NCI-H1048 (cell line): ENCODE measurements at regions not wholly inside any gene's neighbourhood (a gene's known extent, or its start where the extent isn't known, plus 50 kb on each side); places are given as distances from the start of the nearest gene placed in this dataset.

ENCODE experiments used
- DNase-seq: peaks from one replicate; lab custom pipeline; 2025; lab: John Stamatoyannopoulos, UW

GRCh38 chrX:25219480-25219879 is 203.7 kb upstream of the ARX start:
- DNase-seq = no peak

- DNase-seq = no peak
These were observed 197.8 kb upstream of the ARX start for GRCh38 chrX:25213611-25214010.

- no peak for DNase-seq
These were observed 192.2 kb upstream of the ARX start for GRCh38 chrX:25207803-25208475.

GRCh38 chrX:25206778-25207177 is 191.0 kb upstream of the ARX start:
- DNase-seq = no peak

GRCh38 chrX:25204182-25204581 is 188.4 kb upstream of the ARX start:
- no peak for DNase-seq

GRCh38 chrX:25202827-25203226 is 187.1 kb upstream of the ARX start:
- DNase-seq = no peak

- DNase-seq = no peak
These were observed 183.1 kb upstream of the ARX start for GRCh38 chrX:25198891-25199290.

GRCh38 chrX:25198253-25198652 is 182.5 kb upstream of the ARX start:
- no peak for DNase-seq

- DNase-seq = no peak
These were observed 180.5 kb upstream of the ARX start for GRCh38 chrX:25196221-25196620.

GRCh38 chrX:25191403-25191802 is 175.6 kb upstream of the ARX start:
- DNase-seq = no peak

- no peak for DNase-seq
These were observed 166.0 kb upstream of the ARX start for GRCh38 chrX:25181775-25182174.

GRCh38 chrX:25180242-25180641 is 164.5 kb upstream of the ARX start:
- no peak for DNase-seq

- DNase-seq = no peak
These were observed 162.8 kb upstream of the ARX start for GRCh38 chrX:25178555-25178954.

- DNase-seq = no peak
These were observed 160.0 kb upstream of the ARX start for GRCh38 chrX:25175743-25176142.

GRCh38 chrX:25175171-25175570 is 159.4 kb upstream of the ARX start:
- no peak for DNase-seq

- DNase-seq = no peak
These were observed 150.8 kb upstream of the ARX start for GRCh38 chrX:25166546-25166945.

- DNase-seq = no peak
These were observed 150.4 kb upstream of the ARX start for GRCh38 chrX:25166145-25166544.

- no peak for DNase-seq
These were observed 142.9 kb upstream of the ARX start for GRCh38 chrX:25158635-25159034.

- DNase-seq = no peak
These were observed 141.1 kb upstream of the ARX start for GRCh38 chrX:25156832-25157231.

- DNase-seq = no peak
These were observed 140.6 kb upstream of the ARX start for GRCh38 chrX:25156323-25156722.

- no peak for DNase-seq
These were observed 138.4 kb upstream of the ARX start for GRCh38 chrX:25154168-25154567.

GRCh38 chrX:25151749-25152148 is 136.0 kb upstream of the ARX start:
- DNase-seq = no peak

- peak; percentile 41 for DNase-seq
These were observed 128.5 kb upstream of the ARX start for GRCh38 chrX:25144043-25144940.

GRCh38 chrX:25143596-25143995 is 127.8 kb upstream of the ARX start:
- DNase-seq = no peak
